ENCODE measurements at regions not wholly inside any gene's neighbourhood (a gene's known extent, or its start where the extent isn't known, plus 50 kb on each side); places are given as distances from the start of the nearest gene placed in this dataset.

- TF ChIP-seq CTCF (IDR thresholded peaks at IDR 0.05; ENCODE audit: low read length) = no peak
- no peak for TF ChIP-seq EZH2phosphoT487 (IDR thresholded peaks at IDR 0.05; ENCODE audit: low read length)
Measured at GRCh38 chr4:54400188-54400587, 171.1 kb downstream of the PDGFRA start.
